GM12878 (cell line): ENCODE measurements at regions not wholly inside any gene's neighbourhood (a gene's known extent, or its start where the extent isn't known, plus 50 kb on each side); places are given as distances from the start of the nearest gene placed in this dataset.

ENCODE experiments used
- ATAC-seq: fragments of 200-7000 bp; cut with Tn5 transposase; 3 replicates; pipeline ENCODE4 v1.9.1; 2020; ENCODE audit warnings: mild to moderate bottlenecking, moderate library complexity
- BruUV-seq: library from RNA; stranded (reverse); fragments of 400-500 nt; replicated peaks from 2 replicates; lab custom pipeline; 2021; lab: Mats Ljungman, UMichigan
- CTCF ChIA-PET: fragments of 300-600 bp; sonication (Branson Sonifier 250); formaldehyde crosslinking; extraction: SDS; loops from one replicate; lab custom pipeline; 2021; ENCODE audit warnings: inconsistent platforms; lab: Yijun Ruan, JAX
- POLR2A ChIA-PET: fragments of 350-600 bp; formaldehyde crosslinking; extraction: SDS; loops from one replicate; lab custom pipeline; 2021; ENCODE audit warnings: inconsistent platforms; lab: Charles Lee
- RAD21 ChIA-PET: fragments of 300-600 bp; sonication (Branson Sonifier 250); formaldehyde crosslinking; loops from one replicate; lab custom pipeline; 2023; ENCODE audit warnings: antibody characterized with exemption; ENCODE audit not compliant: unreplicated experiment; lab: Charles Lee
- SMC1A ChIA-PET: fragments of 300-600 bp; sonication (Branson Sonifier 250); formaldehyde crosslinking; loops from one replicate; lab custom pipeline; 2023; ENCODE audit not compliant: unreplicated experiment, uncharacterized antibody; lab: Charles Lee
- DNase-seq: peaks from one replicate; pipeline ENCODE4 v3.0.0-alpha.2; 2011; ENCODE audit warnings: low read depth, low spot score
- FAIRE-seq: peaks from 3 replicates; lab custom pipeline; 2011; peaks lifted over from hg19 to GRCh38; lab: Jason Lieb, UNC
- H2AFZ ChIP-seq: 2 replicates; pipeline ENCODE4 v1.6.0; 2011; ENCODE audit warnings: low read depth, low read length, control low read depth; ENCODE audit not compliant: control insufficient read depth
- H3K27ac ChIP-seq: 2 replicates; pipeline ENCODE4 v1.5.1; 2011; ENCODE audit warnings: control low read depth; ENCODE audit not compliant: control insufficient read depth, insufficient read depth
- H3K27me3 ChIP-seq, 2 experiments: replicated peaks in 1 of 2; 2 replicates each; pipeline versions ENCODE4 v1.6.0 to v1.6.1; 2011; ENCODE audit warnings: low read length in 1 of 2; ENCODE audit not compliant: control insufficient read depth in 2 of 2, insufficient read depth in 2 of 2
- H3K36me3 ChIP-seq, 2 experiments: 2 replicates each; pipeline ENCODE4 v1.5.1; 2011; ENCODE audit warnings: low read length in 1 of 2; ENCODE audit not compliant: control insufficient read depth in 2 of 2, insufficient read depth in 2 of 2
- H3K4me1 ChIP-seq: 2 replicates; pipeline ENCODE4 v1.6.1; 2011; ENCODE audit warnings: mild to moderate bottlenecking, low read length, moderate library complexity, mixed read lengths; ENCODE audit not compliant: control insufficient read depth, insufficient read depth
- H3K4me2 ChIP-seq: 2 replicates; pipeline ENCODE4 v1.6.0; 2011; ENCODE audit warnings: control low read depth; ENCODE audit not compliant: control insufficient read depth, insufficient read depth
- H3K4me3 ChIP-seq: fragments of 200-600 bp; sonication (generic); 2 replicates; pipeline ENCODE4 v1.5.1; 2016
- H3K79me2 ChIP-seq: 2 replicates; pipeline ENCODE4 v1.6.0; 2011; ENCODE audit warnings: low read length; ENCODE audit not compliant: control insufficient read depth, insufficient read depth
- H3K9ac ChIP-seq: 2 replicates; pipeline ENCODE4 v1.8.0; 2011; ENCODE audit warnings: low read length, control low read depth, mixed read lengths; ENCODE audit not compliant: control insufficient read depth, insufficient read depth
- H3K9me3 ChIP-seq: replicated peaks from 3 replicates; pipeline ENCODE4 v1.5.1; 2011; ENCODE audit warnings: mild to moderate bottlenecking, low read length; ENCODE audit not compliant: control insufficient read depth, insufficient read depth
- H4K20me1 ChIP-seq: 2 replicates; pipeline ENCODE4 v1.6.0; 2011; ENCODE audit not compliant: control insufficient read depth, insufficient read depth
- ATF7 ChIP-seq: fragments of 450-650 bp; IDR thresholded peaks from 2 replicates; pipeline ENCODE4 v1.6.1; 2016; ENCODE audit warnings: low read depth, mild to moderate bottlenecking
- CBFB ChIP-seq: IDR thresholded peaks from 2 replicates; pipeline ENCODE4 v1.6.1; 2016; ENCODE audit warnings: antibody characterized with exemption, low read depth
- ELK1 ChIP-seq: IDR thresholded peaks from 2 replicates; pipeline ENCODE4 v1.6.1; 2012; ENCODE audit warnings: low read depth, low read length, improper control_type of control experiment
- GATAD2B ChIP-seq: fragments of 450-650 bp; conservative IDR thresholded peaks from 2 replicates; pipeline ENCODE4 v1.6.1; 2017; ENCODE audit warnings: low read depth, mild to moderate bottlenecking, moderate library complexity
- MEF2A ChIP-seq: IDR thresholded peaks from 2 replicates; pipeline ENCODE4 v1.6.1; 2011; ENCODE audit warnings: low read depth, mild to moderate bottlenecking, low read length, moderate library complexity; ENCODE audit not compliant: insufficient read depth
- NBN ChIP-seq: fragments of 450-650 bp; IDR thresholded peaks from 2 replicates; pipeline ENCODE4 v1.6.1; 2016
- NR2C1 ChIP-seq: fragments of 450-650 bp; IDR thresholded peaks from 2 replicates; pipeline ENCODE4 v1.6.1; 2017; ENCODE audit warnings: antibody characterized with exemption, mild to moderate bottlenecking, moderate library complexity
- PAX5 ChIP-seq: IDR thresholded peaks from 2 replicates; pipeline ENCODE4 v1.6.1; 2011; ENCODE audit warnings: low read depth, low read length, borderline replicate concordance
- RBBP5 ChIP-seq: fragments of 200-600 bp; sonication (generic); conservative IDR thresholded peaks from 2 replicates; pipeline ENCODE4 v1.6.1; 2016
- SRF ChIP-seq, 2 experiments: IDR thresholded peaks; 2 replicates each; pipeline ENCODE4 v1.6.1; 2011; ENCODE audit warnings: low read depth in 2 of 2, low read length in 2 of 2, mild to moderate bottlenecking in 1 of 2, moderate library complexity in 1 of 2
- STAT3 ChIP-seq: IDR thresholded peaks from 2 replicates; pipeline ENCODE4 v1.6.1; 2011; ENCODE audit warnings: low read depth, low read length, improper control_type of control experiment
- TCF3 ChIP-seq: IDR thresholded peaks from 2 replicates; pipeline ENCODE4 v1.6.1; 2012; ENCODE audit warnings: low read depth, mild to moderate bottlenecking, low read length, borderline replicate concordance; ENCODE audit not compliant: insufficient read depth
- WRNIP1 ChIP-seq: IDR thresholded peaks from 2 replicates; pipeline ENCODE4 v1.6.1; 2011; ENCODE audit warnings: low read depth, low read length, improper control_type of control experiment, borderline replicate concordance
- ZBTB11 ChIP-seq: fragments of 450-650 bp; formaldehyde crosslinking; IDR thresholded peaks from 2 replicates; pipeline ENCODE4 v1.5.0; 2022; ENCODE audit warnings: mild to moderate bottlenecking, missing genetic modification characterization
- WGBS: methylation state at CpG from one replicate; pipeline ENCODE4 v1.1.6; 2016; ENCODE audit warnings: low lambda C conversion rate; ENCODE audit not compliant: insufficient replicate concordance, insufficient coverage; ENCODE audit errors: missing lambda C conversion rate; 5-methylcytosine and 5-hydroxymethylcytosine counted together
- in situ Hi-C: fragments of 300-500 bp; cut with MboI; formaldehyde crosslinking; loops from 9 replicates; pipeline ENCODE4 v1.14.3; 2018; ENCODE audit warnings: mixed read lengths
- intact Hi-C: fragments of 100-400 bp; cut with micrococcal nuclease; formaldehyde crosslinking; loops from one replicate; pipeline ENCODE4 v1.14.2; 2022; ENCODE audit not compliant: unreplicated experiment

- BruUV-seq: no TSS peak
- ChIA-PET RAD21 (no interaction called here), POLR2A (no interaction called here), SMC1A (no interaction called here), CTCF (interaction anchor here (0.6 kb wide), 1 partner anchor 110 kb away, joined by 3 read pairs; no protein-coding TSS in a partner anchor)
- Histone ChIP-seq H3K9ac (no peak overlapping the region), H3K27ac (no peak overlapping the region), H2AFZ (no peak overlapping the region), H3K36me3 (no peaks in the 10 kb centered on the region), H3K4me2 (no peak overlapping the region), H3K4me3 (no peak overlapping the region), H3K27me3 (no peaks in the 10 kb centered on the region; a peak in 1 of 4 replicates), H3K79me2 (no peaks in the 10 kb centered on the region), H3K9me3 (no peaks in the 10 kb centered on the region; the same call in 2 of the 3 replicates), H3K4me1 (no peaks in the 10 kb centered on the region), H4K20me1 (no peaks in the 10 kb centered on the region)
- TF ChIP-seq CBFB (no peak), WRNIP1 (no peak)
- intact Hi-C loops (no loop called here), in situ Hi-C loops (no loop called here)
- ATAC-seq: no peak
- no peak for FAIRE-seq
- WGBS: 0% methylated on average over 2 of the region's 2 CpGs
- no peak for DNase-seq
Observed at GRCh38 chr2:235200216-235200615, 248.4 kb downstream of the SH3BP4 start.

GRCh38 chr2:235201756-235202155, 249.9 kb downstream of the SH3BP4 start:
- in situ Hi-C loops (no loop called here), intact Hi-C loops (no loop called here)
- Histone ChIP-seq H3K4me3 (no peak overlapping the region), H3K9me3 (no peaks in the 10 kb centered on the region; the same call in 2 of the 3 replicates), H3K79me2 (no peaks in the 10 kb centered on the region), H3K4me1 (no peaks in the 10 kb centered on the region), H3K27ac (no peak overlapping the region), H3K36me3 (no peaks in the 10 kb centered on the region), H2AFZ (no peak overlapping the region), H3K27me3 (no peaks in the 10 kb centered on the region; a peak in 1 of 4 replicates), H3K4me2 (no peak overlapping the region), H4K20me1 (no peaks in the 10 kb centered on the region), H3K9ac (no peak overlapping the region)
- SMC1A ChIA-PET: no interaction called here
- DNase-seq (no peak), FAIRE-seq (no peak), ATAC-seq (no peak)
- POLR2A ChIA-PET: no interaction called here
- no TSS peak for BruUV-seq
- RAD21 ChIA-PET: no interaction called here
- WGBS: 56% methylated on average over 12 of the region's 12 CpGs
- CTCF ChIA-PET: no interaction called here
- TF ChIP-seq ELK1 (no peak), NBN (no peak), SRF (IDR thresholded peaks at IDR 0.05; ENCODE audit: low read depth in 2 of 2, low read length in 2 of 2) (no peak), PAX5 (no peak), TCF3 (no peak), RBBP5 (no peak), ATF7 (no peak), STAT3 (no peak), MEF2A (no peak), GATAD2B (no peak), NR2C1 (no peak), ZBTB11 (no peak)
